PC-9 (cell line): ENCODE measurements at regions not wholly inside any gene's neighbourhood (a gene's known extent, or its start where the extent isn't known, plus 50 kb on each side); places are given as distances from the start of the nearest gene placed in this dataset.

ENCODE experiments used
- BruUV-seq: library from RNA; stranded (reverse); fragments of 400-500 nt; replicated peaks from 2 replicates; lab custom pipeline; 2021; lab: Mats Ljungman, UMichigan
- CTCF ChIA-PET: fragments of 300-600 bp; sonication (Branson Sonifier 250); formaldehyde crosslinking; loops from one replicate; lab custom pipeline; 2022; ENCODE audit warnings: antibody characterized with exemption; lab: Charles Lee
- POLR2A ChIA-PET: fragments of 300-600 bp; sonication (Branson Sonifier 250); formaldehyde crosslinking; loops from one replicate; lab custom pipeline; 2022; ENCODE audit warnings: antibody characterized with exemption; ENCODE audit not compliant: unreplicated experiment; lab: Charles Lee
- DNase-seq, 2 experiments: peaks; one replicate each; pipeline versions ENCODE4 v3.0.0 to v3.0.0-alpha.2; 2015 to 2022; ENCODE audit warnings: mixed read lengths in 1 of 2
- H2AFZ ChIP-seq: fragments of 200-600 bp; sonication (generic); 2 replicates; pipeline ENCODE4 v1.8.1; 2017; ENCODE audit warnings: antibody characterized with exemption
- H3F3A ChIP-seq: fragments of 200-600 bp; sonication (generic); 2 replicates; pipeline ENCODE4 v1.8.1; 2017; ENCODE audit warnings: antibody characterized with exemption, mild to moderate bottlenecking, low read depth; ENCODE audit not compliant: insufficient read depth
- H3K27ac ChIP-seq: fragments of 200-600 bp; sonication (generic); 2 replicates; pipeline ENCODE4 v1.6.1; 2016; ENCODE audit warnings: mixed run types
- H3K27me3 ChIP-seq: fragments of 200-600 bp; sonication (generic); 2 replicates; pipeline ENCODE4 v1.6.1; 2016; ENCODE audit warnings: low read depth, mixed run types; ENCODE audit not compliant: insufficient read depth
- H3K36me3 ChIP-seq: fragments of 200-600 bp; sonication (generic); 2 replicates; pipeline ENCODE4 v1.6.1; 2016; ENCODE audit warnings: low read depth, mixed run types
- H3K4me1 ChIP-seq: fragments of 200-600 bp; sonication (generic); replicated peaks from 2 replicates; pipeline ENCODE4 v1.6.1; 2016; ENCODE audit warnings: mixed run types; ENCODE audit not compliant: insufficient read depth
- H3K4me2 ChIP-seq: fragments of 200-600 bp; sonication (generic); 2 replicates; pipeline ENCODE4 v1.6.1; 2017; ENCODE audit warnings: mixed run types
- H3K4me3 ChIP-seq: fragments of 200-600 bp; sonication (generic); 2 replicates; pipeline ENCODE4 v1.6.1; 2016; ENCODE audit warnings: mixed run types
- H3K79me2 ChIP-seq: fragments of 200-600 bp; sonication (generic); 2 replicates; pipeline ENCODE4 v1.6.1; 2017; ENCODE audit warnings: low read depth, mixed run types
- H3K9me2 ChIP-seq: fragments of 200-600 bp; sonication (generic); 2 replicates; pipeline ENCODE4 v1.8.1; 2017; ENCODE audit warnings: mild to moderate bottlenecking; ENCODE audit not compliant: insufficient read depth
- H3K9me3 ChIP-seq: fragments of 200-600 bp; sonication (generic); 2 replicates; pipeline ENCODE4 v1.8.1; 2016; ENCODE audit warnings: low read depth; ENCODE audit not compliant: insufficient read depth
- H4K20me1 ChIP-seq: fragments of 200-600 bp; sonication (generic); 2 replicates; pipeline ENCODE4 v1.8.1; 2017; ENCODE audit not compliant: insufficient read depth
- CTCF ChIP-seq: fragments of 200-600 bp; sonication (generic); conservative IDR thresholded peaks from 2 replicates; pipeline ENCODE4 v1.6.1; 2017; ENCODE audit warnings: mixed run types, antibody characterized with exemption, mild to moderate bottlenecking, moderate library complexity
- EZH2 ChIP-seq: fragments of 200-600 bp; sonication (generic); IDR thresholded peaks from 2 replicates; pipeline ENCODE4 v1.8.0; 2017; ENCODE audit warnings: antibody characterized with exemption, low read depth
- intact Hi-C: fragments of 100-400 bp; cut with micrococcal nuclease; formaldehyde crosslinking; loops from one replicate; pipeline ENCODE4 v1.10.0; 2022; ENCODE audit not compliant: unreplicated experiment

DNA sequence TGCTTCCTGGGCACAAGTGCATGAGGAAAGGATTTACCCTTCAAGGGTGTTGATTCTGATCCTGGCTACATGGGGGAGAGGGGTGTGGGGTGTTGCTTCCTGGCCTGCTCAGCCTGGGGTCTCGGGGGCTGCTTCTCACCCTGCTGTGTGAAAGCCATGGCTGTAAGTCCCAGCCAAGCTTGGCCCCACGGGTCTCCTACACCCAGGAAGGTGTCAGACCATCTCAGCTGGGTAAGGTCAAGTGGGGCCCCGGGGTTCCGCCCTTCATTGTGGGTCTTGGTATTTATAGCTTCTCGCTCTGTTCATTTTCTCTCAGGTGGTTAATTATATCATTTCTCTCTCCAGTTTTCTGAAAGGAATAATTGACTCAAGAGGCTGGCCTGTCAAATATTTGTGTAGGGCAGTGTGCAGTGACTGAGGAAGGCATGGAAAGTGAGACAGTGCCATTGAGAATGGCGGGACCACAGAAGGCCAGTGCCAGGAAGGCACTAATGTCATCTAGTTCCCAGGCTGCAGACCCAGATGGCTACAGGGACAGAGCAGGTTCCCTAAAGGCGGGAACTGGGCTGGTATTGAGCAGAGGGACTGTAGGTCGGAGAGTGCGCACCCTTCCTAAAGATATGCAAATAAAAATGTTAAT is 126.0 kb downstream of the FOXD1 start:
- Histone ChIP-seq H3K79me2 (no peaks in the 10 kb centered on the region), H3K27ac (peak overlapping the region; percentile 90), H3K27me3 (no peaks in the 10 kb centered on the region), H2AFZ (no peak overlapping the region; the same call in 1 of the 2 replicates), H3F3A (peaks cover 29% of the 10 kb centered on the region), H3K9me3 (peaks cover 5% of the 10 kb centered on the region; the same call in 1 of the 2 replicates), H3K4me2 (peak overlapping the region; percentile 24), H3K4me1 (peaks cover 53% of the 10 kb centered on the region), H4K20me1 (no peaks in the 10 kb centered on the region), H3K36me3 (no peaks in the 10 kb centered on the region), H3K9me2 (no peaks in the 10 kb centered on the region), H3K4me3 (no peak overlapping the region)
- TF ChIP-seq EZH2 (no peak), CTCF (no peak)
- no TSS peak for BruUV-seq
- POLR2A ChIA-PET: no interaction called here
- DNase-seq: no peak
- CTCF ChIA-PET: interaction anchor here (1.7 kb wide), 1 partner anchor 106 kb away, joined by 5 read pairs; no protein-coding TSS in a partner anchor
- intact Hi-C loops: loop anchor here (2.0 kb wide), 1 partner anchor 48 kb away; no protein-coding TSS in a partner anchor

GRCh38 chr5:73321757-73322436 is 126.7 kb downstream of the FOXD1 start:
- peak overlapping the region; percentile 24 for H3K4me2 ChIP-seq

More at GRCh38 chr5:73321757-73322436, 126.7 kb downstream of the FOXD1 start:
- Histone ChIP-seq H3K36me3 (no peaks in the 10 kb centered on the region), H3K27ac (peak overlapping the region; percentile 90), H4K20me1 (no peaks in the 10 kb centered on the region), H3K27me3 (no peaks in the 10 kb centered on the region), H3F3A (peaks cover 29% of the 10 kb centered on the region), H3K79me2 (no peaks in the 10 kb centered on the region), H3K4me3 (no peak overlapping the region), H3K9me2 (no peaks in the 10 kb centered on the region), H3K9me3 (peaks cover 7% of the 10 kb centered on the region; the same call in 1 of the 2 replicates), H2AFZ (no peak overlapping the region; the same call in 1 of the 2 replicates), H3K4me1 (peaks cover 52% of the 10 kb centered on the region)
- TF ChIP-seq EZH2: no peak
- no peak for TF ChIP-seq CTCF
- peak; percentile 50 to 99 for DNase-seq
- POLR2A ChIA-PET: interaction anchor here (0.6 to 0.7 kb wide), 3 partner anchors 11 to 199 kb away, joined by 4 to 5 read pairs (median 5); no protein-coding TSS in a partner anchor
- CTCF ChIA-PET: interaction anchor here (0.6 to 1.7 kb wide), 3 partner anchors 7 to 943 kb away, joined by 5 to 9 read pairs (median 6); no protein-coding TSS in a partner anchor
- intact Hi-C loops: loop anchor here (2.0 kb wide), 1 partner anchor 49 kb away; no protein-coding TSS in a partner anchor
- BruUV-seq: no TSS peak
